IMR-90 (cell line): ENCODE measurements at regions not wholly inside any gene's neighbourhood (a gene's known extent, or its start where the extent isn't known, plus 50 kb on each side); places are given as distances from the start of the nearest gene placed in this dataset.

ENCODE experiments used
- ATAC-seq: fragments of 200-7000 bp; cut with Tn5 transposase; 2 replicates; pipeline ENCODE4 v1.9.1; 2020; ENCODE audit warnings: low read depth, mild to moderate bottlenecking, moderate library complexity
- BruUV-seq: library from RNA; stranded (reverse); fragments of 400-500 nt; replicated peaks from 2 replicates; lab custom pipeline; 2021; lab: Mats Ljungman, UMichigan
- CTCF ChIA-PET: fragments of 300-600 bp; formaldehyde crosslinking; extraction: SDS; loops from one replicate; lab custom pipeline; 2021; ENCODE audit warnings: antibody characterized with exemption; lab: Yijun Ruan, JAX
- POLR2A ChIA-PET: fragments of 300-600 bp; sonication (Branson Sonifier 250); formaldehyde crosslinking; loops from one replicate; lab custom pipeline; 2022; ENCODE audit warnings: antibody characterized with exemption; ENCODE audit not compliant: unreplicated experiment; lab: Charles Lee
- DNase-seq: peaks from one replicate; pipeline ENCODE4 v3.0.0; 2013
- H2AFZ ChIP-seq: replicated peaks from 2 replicates; pipeline ENCODE3; 2013; ENCODE audit warnings: low read length, mild to moderate bottlenecking; ENCODE audit not compliant: poor library complexity
- H2AK5ac ChIP-seq: 2 replicates; pipeline ENCODE4 v1.6.1; 2013; ENCODE audit warnings: low read depth, low read length, inconsistent platforms
- H2AK9ac ChIP-seq: replicated peaks from 2 replicates; pipeline ENCODE3; 2013; ENCODE audit warnings: mild to moderate bottlenecking, low read depth, low read length, moderate library complexity; ENCODE audit not compliant: poor library complexity
- H2BK120ac ChIP-seq: 2 replicates; pipeline ENCODE4 v1.6.1; 2013; ENCODE audit warnings: low read depth, low read length, inconsistent platforms
- H2BK15ac ChIP-seq: 3 replicates; pipeline ENCODE4 v1.6.1; 2013; ENCODE audit warnings: low read depth, low read length, inconsistent platforms
- H2BK20ac ChIP-seq: 2 replicates; pipeline ENCODE4 v1.6.1; 2013; ENCODE audit warnings: low read depth, mild to moderate bottlenecking, inconsistent platforms, low read length, moderate library complexity
- H2BK5ac ChIP-seq: 2 replicates; pipeline ENCODE4 v1.6.1; 2013; ENCODE audit warnings: mild to moderate bottlenecking, low read depth, low read length, inconsistent platforms; ENCODE audit not compliant: poor library complexity, severe bottlenecking
- H3K14ac ChIP-seq: replicated peaks from 2 replicates; pipeline ENCODE4 v1.6.1; 2013; ENCODE audit warnings: low read depth, low read length, inconsistent platforms
- H3K18ac ChIP-seq: 2 replicates; pipeline ENCODE4 v1.6.1; 2013; ENCODE audit warnings: low read depth, low read length, control low read depth
- H3K23ac ChIP-seq: 2 replicates; pipeline ENCODE4 v1.6.1; 2013; ENCODE audit warnings: low read depth, low read length, inconsistent platforms
- H3K27ac ChIP-seq: 2 replicates; pipeline ENCODE4 v1.5.1; 2013; ENCODE audit warnings: mild to moderate bottlenecking, control low read depth, low read length; ENCODE audit not compliant: insufficient read depth
- H3K27me3 ChIP-seq: 2 replicates; pipeline ENCODE4 v1.6.1; 2013; ENCODE audit warnings: low read length; ENCODE audit not compliant: control insufficient read depth, insufficient read depth
- H3K36me3 ChIP-seq: 2 replicates; pipeline ENCODE4 v1.6.1; 2013; ENCODE audit warnings: low read length, mixed read lengths; ENCODE audit not compliant: control insufficient read depth, insufficient read depth
- H3K4ac ChIP-seq: 2 replicates; pipeline ENCODE4 v1.6.1; 2013; ENCODE audit warnings: low read depth, low read length, inconsistent platforms
- H3K4me1 ChIP-seq: 2 replicates; pipeline ENCODE4 v1.6.1; 2013; ENCODE audit warnings: low read length, mixed read lengths; ENCODE audit not compliant: control insufficient read depth, insufficient read depth
- H3K4me2 ChIP-seq: 2 replicates; pipeline ENCODE4 v1.6.1; 2013; ENCODE audit warnings: low read depth, mild to moderate bottlenecking, control low read depth, low read length, moderate library complexity
- H3K4me3 ChIP-seq: 2 replicates; pipeline ENCODE4 v1.5.1; 2013; ENCODE audit warnings: low read depth, mild to moderate bottlenecking, control low read depth, low read length, moderate library complexity; ENCODE audit not compliant: insufficient read depth
- H3K56ac ChIP-seq: 2 replicates; pipeline ENCODE4 v1.6.1; 2013; ENCODE audit warnings: low read length, inconsistent platforms; ENCODE audit not compliant: insufficient read depth; ENCODE audit errors: extremely low read depth
- H3K79me1 ChIP-seq, 2 experiments: 2 replicates each; pipeline ENCODE4 v1.6.1; 2013; ENCODE audit warnings: low read length in 2 of 2, inconsistent platforms in 1 of 2, low read depth in 1 of 2
- H3K9ac ChIP-seq: 2 replicates; pipeline ENCODE4 v1.6.1; 2013; ENCODE audit warnings: low read depth, low read length, control low read depth
- H3K9me1 ChIP-seq: 2 replicates; pipeline ENCODE4 v1.6.1; 2013; ENCODE audit warnings: low read length, inconsistent platforms; ENCODE audit not compliant: insufficient read depth
- H3K9me3 ChIP-seq: 2 replicates; pipeline ENCODE4 v1.6.1; 2013; ENCODE audit warnings: low read length; ENCODE audit not compliant: control insufficient read depth, insufficient read depth
- H4K20me1 ChIP-seq: 2 replicates; pipeline ENCODE4 v1.6.1; 2013; ENCODE audit warnings: low read length, inconsistent platforms; ENCODE audit not compliant: insufficient read depth
- H4K5ac ChIP-seq: 2 replicates; pipeline ENCODE4 v1.6.1; 2013; ENCODE audit warnings: mild to moderate bottlenecking, low read depth, low read length, control low read depth
- H4K8ac ChIP-seq, 2 experiments: 2 replicates each; pipeline ENCODE4 v1.6.1; 2013; ENCODE audit warnings: low read depth in 2 of 2, low read length in 2 of 2, control low read depth in 1 of 2, inconsistent platforms in 1 of 2
- H4K91ac ChIP-seq: 2 replicates; pipeline ENCODE4 v1.6.1; 2013; ENCODE audit warnings: low read depth, low read length, inconsistent platforms; ENCODE audit not compliant: insufficient read depth
- BHLHE40 ChIP-seq: fragments of 150-350 bp; IDR thresholded peaks from 2 replicates; pipeline ENCODE4 v1.6.1; 2016; ENCODE audit warnings: mild to moderate bottlenecking, low read depth, low read length
- CEBPB ChIP-seq: IDR thresholded peaks from 2 replicates; pipeline ENCODE4 v1.6.1; 2012; ENCODE audit warnings: low read depth, low read length, improper control_type of control experiment
- CHD1 ChIP-seq: IDR thresholded peaks from 2 replicates; pipeline ENCODE4 v1.6.1; 2012; ENCODE audit warnings: low read depth, low read length, improper control_type of control experiment
- ELK1 ChIP-seq: fragments of 150-350 bp; IDR thresholded peaks from 2 replicates; pipeline ENCODE4 v1.6.1; 2016; ENCODE audit warnings: low read depth, mild to moderate bottlenecking, low read length, moderate library complexity, borderline replicate concordance
- FOS ChIP-seq: fragments of 150-350 bp; IDR thresholded peaks from 2 replicates; pipeline ENCODE4 v1.6.1; 2016; ENCODE audit warnings: low read depth, low read length
- MAFK ChIP-seq: IDR thresholded peaks from 2 replicates; pipeline ENCODE4 v1.6.1; 2012; ENCODE audit warnings: low read depth, low read length, improper control_type of control experiment
- MAZ ChIP-seq: IDR thresholded peaks from 2 replicates; pipeline ENCODE4 v1.6.1; 2012; ENCODE audit warnings: low read depth, mild to moderate bottlenecking, low read length, improper control_type of control experiment, moderate library complexity, borderline replicate concordance
- POLR2A ChIP-seq: IDR thresholded peaks from 2 replicates; pipeline ENCODE4 v1.6.1; 2012; ENCODE audit warnings: mild to moderate bottlenecking, low read depth, low read length
- RAD21 ChIP-seq: IDR thresholded peaks from 2 replicates; pipeline ENCODE4 v1.6.1; 2012; ENCODE audit warnings: low read length, improper control_type of control experiment
- RFX5 ChIP-seq: IDR thresholded peaks from 2 replicates; pipeline ENCODE4 v1.8.0; 2012; ENCODE audit warnings: low read depth, mild to moderate bottlenecking, low read length, moderate library complexity
- USF2 ChIP-seq: fragments of 150-350 bp; IDR thresholded peaks from 2 replicates; pipeline ENCODE4 v1.6.1; 2017; ENCODE audit warnings: mild to moderate bottlenecking, antibody characterized with exemption, low read length, low read depth
- WGBS, 2 experiments: methylation state at CpG; one replicate each; pipeline versions ENCODE4 v1.1.5 to v1.1.7; 2013; ENCODE audit warnings: missing lambda C conversion rate in 2 of 2; ENCODE audit not compliant: insufficient read length in 1 of 2; ENCODE audit errors: extremely low coverage in 2 of 2; 5-methylcytosine and 5-hydroxymethylcytosine counted together
- dilution Hi-C: fragments of 300-500 bp; cut with HindIII; formaldehyde crosslinking; loops from one replicate; pipeline ENCODE4 v1.14.3; 2018; ENCODE audit warnings: low sequenced_read_pairs; ENCODE audit not compliant: unreplicated experiment
- in situ Hi-C: fragments of 300-500 bp; cut with MboI; formaldehyde crosslinking; loops from 3 replicates; pipeline ENCODE4 v1.14.3; 2019; ENCODE audit warnings: low sequenced_read_pairs, inconsistent platforms, mixed read lengths
- intact Hi-C: fragments of 100-400 bp; cut with micrococcal nuclease; formaldehyde crosslinking; loops from 2 replicates; pipeline ENCODE4 v1.10.0; 2022

GRCh38 chr5:13107537-13107936, 837.0 kb downstream of the DNAH5 start:
- no peak overlapping the region for H2AFZ ChIP-seq
- H4K20me1 ChIP-seq: no peaks in the 10 kb centered on the region
- H3K4me3 ChIP-seq: no peak overlapping the region
- no peak overlapping the region for H2AK9ac ChIP-seq
- in situ Hi-C loops: no loop called here
- intact Hi-C loops: no loop called here
- H3K14ac ChIP-seq: no peak overlapping the region
- no peaks in the 10 kb centered on the region for H3K4me1 ChIP-seq
- H2BK5ac ChIP-seq: no peak overlapping the region
- no peaks in the 10 kb centered on the region for H3K36me3 ChIP-seq
- H3K56ac ChIP-seq: no peak overlapping the region
- no peak overlapping the region for H2BK15ac ChIP-seq
- no peaks in the 10 kb centered on the region for H3K9me1 ChIP-seq
- H3K18ac ChIP-seq: no peak overlapping the region
- H3K27ac ChIP-seq: no peak overlapping the region
- ATAC-seq: no peak
- no peak overlapping the region for H2AK5ac ChIP-seq
- no peak overlapping the region for H4K8ac ChIP-seq
- ChIA-PET CTCF (no interaction called here), POLR2A (no interaction called here)
- no peaks in the 10 kb centered on the region for H3K27me3 ChIP-seq
- no peak overlapping the region for H4K91ac ChIP-seq
- H3K9ac ChIP-seq: no peak overlapping the region
- H3K4me2 ChIP-seq: no peak overlapping the region
- H2BK20ac ChIP-seq: no peak overlapping the region
- BruUV-seq: no TSS peak
- TF ChIP-seq MAZ (no peak), FOS (no peak), RFX5 (no peak), POLR2A (no peak), CEBPB (no peak), RAD21 (no peak), MAFK (no peak), ELK1 (no peak), CHD1 (no peak), USF2 (no peak), BHLHE40 (no peak)
- no peak overlapping the region for H3K4ac ChIP-seq
- H2BK120ac ChIP-seq: no peak overlapping the region
- dilution Hi-C loops: no loop called here
- H4K5ac ChIP-seq: no peak overlapping the region
- DNase-seq: no peak
- H3K9me3 ChIP-seq: no peaks in the 10 kb centered on the region
- no peak overlapping the region for H3K23ac ChIP-seq
- no peaks in the 10 kb centered on the region for H3K79me1 ChIP-seq
- no CpG with 5 or more reads among the region's 1 CpG for WGBS, 2 experiments
